Fibroblast of lung (primary cell): ENCODE measurements at regions not wholly inside any gene's neighbourhood (a gene's known extent, or its start where the extent isn't known, plus 50 kb on each side); places are given as distances from the start of the nearest gene placed in this dataset.

Experiments used
- EZH2 ChIP-seq: IDR thresholded peaks from 2 replicates; pipeline ENCODE4 v1.5.1; 2012; ENCODE audit warnings: low read length, control low read depth, mild to moderate bottlenecking; ENCODE audit errors: missing control alignments
- TF ChIP-seq, protein P1 (sequence below), 2 donors: IDR thresholded peaks in 1 of 2; conservative IDR thresholded peaks in 1 of 2; 1 replicate in 1 of 2; 2 replicates in 1 of 2; pipeline ENCODE4 v1.5.1; 2011 to 2012; ENCODE audit warnings: low read length in 2 of 2, control low read depth in 1 of 2, inconsistent platforms in 1 of 2, low read depth in 1 of 2, mild to moderate bottlenecking in 1 of 2

GRCh38 chr6:166221636-166222035 lies 54.0 kb upstream of the TBXT start:
- TF ChIP-seq, protein P1, sequence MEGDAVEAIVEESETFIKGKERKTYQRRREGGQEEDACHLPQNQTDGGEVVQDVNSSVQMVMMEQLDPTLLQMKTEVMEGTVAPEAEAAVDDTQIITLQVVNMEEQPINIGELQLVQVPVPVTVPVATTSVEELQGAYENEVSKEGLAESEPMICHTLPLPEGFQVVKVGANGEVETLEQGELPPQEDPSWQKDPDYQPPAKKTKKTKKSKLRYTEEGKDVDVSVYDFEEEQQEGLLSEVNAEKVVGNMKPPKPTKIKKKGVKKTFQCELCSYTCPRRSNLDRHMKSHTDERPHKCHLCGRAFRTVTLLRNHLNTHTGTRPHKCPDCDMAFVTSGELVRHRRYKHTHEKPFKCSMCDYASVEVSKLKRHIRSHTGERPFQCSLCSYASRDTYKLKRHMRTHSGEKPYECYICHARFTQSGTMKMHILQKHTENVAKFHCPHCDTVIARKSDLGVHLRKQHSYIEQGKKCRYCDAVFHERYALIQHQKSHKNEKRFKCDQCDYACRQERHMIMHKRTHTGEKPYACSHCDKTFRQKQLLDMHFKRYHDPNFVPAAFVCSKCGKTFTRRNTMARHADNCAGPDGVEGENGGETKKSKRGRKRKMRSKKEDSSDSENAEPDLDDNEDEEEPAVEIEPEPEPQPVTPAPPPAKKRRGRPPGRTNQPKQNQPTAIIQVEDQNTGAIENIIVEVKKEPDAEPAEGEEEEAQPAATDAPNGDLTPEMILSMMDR (conservative IDR thresholded peaks at IDR 0.05 in 1 of 2, IDR thresholded peaks at IDR 0.05 in 1 of 2; ENCODE audit: low read depth in 1 of 2, low read length in 2 of 2), result no peak
- TF ChIP-seq EZH2, result no peak
